ENCODE measurements at regions not wholly inside any gene's neighbourhood (a gene's known extent, or its start where the extent isn't known, plus 50 kb on each side); places are given as distances from the start of the nearest gene placed in this dataset.

DNA sequence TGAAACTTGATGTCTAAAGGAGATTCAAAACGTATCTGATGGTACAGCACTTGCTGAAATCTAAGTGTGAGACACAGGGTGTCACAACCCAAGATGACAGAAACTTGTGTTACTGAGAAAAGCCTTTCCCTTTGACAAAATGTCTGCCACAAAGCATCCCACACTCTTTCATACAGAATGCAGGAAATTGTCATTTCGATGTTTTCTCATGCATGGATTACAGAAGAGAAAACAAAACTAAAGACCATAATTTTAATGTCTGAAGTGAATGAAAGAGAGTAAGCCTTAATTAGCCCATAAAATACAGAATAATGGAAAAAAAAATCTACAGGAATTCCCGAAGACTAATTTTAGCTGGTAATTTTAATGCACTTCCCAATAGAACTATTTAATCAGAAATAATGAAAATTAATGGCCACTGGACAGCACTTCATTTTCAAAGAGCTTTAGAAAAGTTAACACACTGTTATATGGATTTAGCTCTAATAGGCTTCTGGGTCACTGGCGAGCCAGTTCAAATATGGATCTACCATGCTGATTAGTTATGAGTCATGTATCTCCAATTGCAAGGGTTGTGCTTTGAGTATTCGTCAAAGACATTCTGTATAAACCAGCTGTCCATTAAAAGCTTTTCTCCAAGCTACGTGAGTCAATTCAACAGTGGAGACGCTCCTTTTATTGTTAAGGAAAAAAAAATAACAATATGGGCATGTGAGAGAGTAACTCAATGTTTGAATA, 656.7 kb downstream of the SLC16A7 start:
- no peak for DNase-seq (ENCODE audit: low read depth)

DNA sequence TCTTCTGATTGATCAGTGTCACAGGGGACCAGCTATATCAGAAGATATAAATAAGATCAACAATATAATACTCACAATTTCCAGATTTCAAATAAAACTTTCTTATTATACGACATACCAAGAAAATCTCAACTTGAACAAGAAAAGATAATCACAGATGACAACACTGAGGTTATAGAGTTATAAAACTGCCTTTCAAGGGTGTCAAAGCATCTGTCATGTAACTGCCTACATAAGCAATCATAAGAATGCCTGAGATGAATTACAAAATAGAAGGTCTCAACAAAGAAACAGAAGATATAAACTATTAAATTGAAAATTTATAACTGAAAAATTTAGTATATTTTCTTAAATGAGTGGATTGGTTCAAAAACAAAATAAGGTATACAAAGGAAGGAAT, 659.2 kb downstream of the SLC16A7 start:
- DNase-seq (ENCODE audit: low read depth), result no peak

GRCh38 chr12:60257063-60257462, 661.2 kb downstream of the SLC16A7 start:
- DNase-seq (ENCODE audit: low read depth), result no peak

GRCh38 chr12:60259225-60259624, 663.4 kb downstream of the SLC16A7 start:
- DNase-seq (ENCODE audit: low read depth), result no peak

- DNase-seq (ENCODE audit: low read depth), result no peak
Measured at GRCh38 chr12:60262378-60262777, 666.5 kb downstream of the SLC16A7 start.

DNA sequence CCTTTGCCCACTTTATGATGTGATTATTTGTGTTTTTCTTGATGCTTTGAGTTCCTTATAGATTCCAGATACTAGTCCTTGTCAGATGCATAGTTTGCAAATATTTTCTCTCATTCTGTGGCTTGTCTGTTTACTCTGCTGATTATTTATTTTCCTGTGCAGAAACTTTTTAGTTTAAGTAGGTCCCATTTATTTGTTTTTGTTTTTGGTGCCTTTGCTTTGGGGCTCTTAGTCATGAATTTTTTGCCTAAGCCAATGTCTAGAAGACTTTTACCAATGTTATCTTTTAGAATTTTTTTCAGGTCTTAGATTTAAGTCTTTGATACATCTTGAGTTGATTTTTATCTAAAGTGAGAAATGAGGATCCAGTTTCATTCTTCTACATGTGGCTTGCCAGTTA, 667.3 kb downstream of the SLC16A7 start:
- DNase-seq (ENCODE audit: low read depth), result no peak

DNA sequence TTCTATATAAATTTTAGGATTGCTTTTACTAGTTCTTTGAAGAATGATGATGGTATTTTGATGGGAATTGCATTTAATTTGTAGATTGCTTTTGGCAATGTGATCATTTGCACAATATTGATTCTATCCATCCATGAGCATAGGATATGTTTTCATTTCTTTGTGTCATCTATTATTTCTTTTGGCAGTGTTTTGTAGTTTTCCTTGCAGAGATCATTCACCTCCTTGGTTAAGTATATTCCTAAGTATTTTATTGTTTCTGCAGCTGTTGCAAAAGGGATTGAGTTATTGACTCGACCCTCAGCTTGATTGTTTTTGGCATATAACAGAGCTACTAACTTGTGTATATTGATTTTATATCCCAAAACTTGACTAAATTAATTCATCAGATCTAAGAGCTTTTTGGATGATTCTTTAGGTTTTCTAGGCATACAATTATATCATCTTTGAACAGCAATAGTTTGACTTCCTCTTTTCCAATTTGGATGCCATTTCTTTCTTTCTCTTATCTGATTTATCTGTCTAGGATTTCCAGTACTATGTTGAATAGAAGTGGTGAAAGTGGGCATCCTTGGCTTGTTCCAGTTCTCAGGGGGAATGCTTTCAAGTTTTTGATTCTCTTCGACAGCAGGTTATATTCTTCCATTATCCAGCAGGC, 668.1 kb downstream of the SLC16A7 start:
- DNase-seq (ENCODE audit: low read depth), result no peak

DNA sequence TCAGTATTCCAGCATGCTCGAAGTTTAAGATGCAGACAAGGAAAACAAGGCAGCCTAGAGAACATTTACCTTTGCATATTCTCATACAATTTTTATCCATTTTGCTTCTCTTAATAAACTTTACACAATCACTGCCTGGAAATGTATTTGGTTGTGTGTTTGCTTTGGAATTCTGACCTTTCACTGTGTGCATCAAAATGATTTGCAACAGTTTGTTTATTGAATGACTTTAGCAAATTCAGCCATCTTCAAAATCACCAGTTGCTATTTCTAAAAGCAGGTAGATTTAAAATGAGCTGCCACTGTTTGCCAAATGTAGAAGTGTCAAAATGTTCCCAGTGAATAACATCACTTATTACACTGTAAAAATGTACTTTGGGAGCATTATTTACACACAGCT, 669.9 kb downstream of the SLC16A7 start:
- DNase-seq (ENCODE audit: low read depth), result no peak

GRCh38 chr12:60266381-60266852, 670.6 kb downstream of the SLC16A7 start:
- no peak for DNase-seq (ENCODE audit: low read depth)

DNA sequence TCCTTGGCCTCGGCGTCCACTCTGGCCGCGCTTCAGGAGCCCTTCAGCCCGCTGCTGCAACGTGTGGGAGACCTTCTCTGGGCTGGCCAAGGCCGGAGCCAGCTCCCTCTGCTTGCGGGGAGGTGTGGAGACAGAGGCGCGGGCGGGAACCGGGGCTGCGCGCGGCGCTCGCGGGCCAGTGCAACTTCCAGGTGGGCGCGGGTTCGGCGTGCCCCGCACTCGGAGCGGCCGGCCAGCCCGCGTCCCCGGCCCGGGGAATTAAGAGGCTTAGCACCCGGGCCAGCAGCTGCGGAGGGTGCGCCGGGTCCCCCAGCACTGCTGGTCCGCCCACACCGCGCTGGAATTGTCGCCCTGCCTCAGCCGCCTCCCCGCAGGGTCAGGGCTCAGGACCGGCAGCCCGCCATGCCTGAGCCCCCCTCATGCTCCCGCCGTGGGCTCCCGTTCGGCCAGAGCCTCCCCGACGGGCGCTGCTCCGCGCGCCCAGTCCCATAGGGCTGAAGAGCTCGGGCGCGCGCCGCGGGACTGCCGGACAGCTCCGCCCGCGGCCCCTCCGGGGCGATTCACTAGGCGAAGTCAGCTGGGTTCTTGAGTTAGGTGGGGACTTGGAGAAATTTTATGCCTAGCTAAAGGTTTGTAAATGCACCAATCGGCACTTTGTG, 673.9 kb downstream of the SLC16A7 start:
- DNase-seq (ENCODE audit: low read depth), result no peak

DNA sequence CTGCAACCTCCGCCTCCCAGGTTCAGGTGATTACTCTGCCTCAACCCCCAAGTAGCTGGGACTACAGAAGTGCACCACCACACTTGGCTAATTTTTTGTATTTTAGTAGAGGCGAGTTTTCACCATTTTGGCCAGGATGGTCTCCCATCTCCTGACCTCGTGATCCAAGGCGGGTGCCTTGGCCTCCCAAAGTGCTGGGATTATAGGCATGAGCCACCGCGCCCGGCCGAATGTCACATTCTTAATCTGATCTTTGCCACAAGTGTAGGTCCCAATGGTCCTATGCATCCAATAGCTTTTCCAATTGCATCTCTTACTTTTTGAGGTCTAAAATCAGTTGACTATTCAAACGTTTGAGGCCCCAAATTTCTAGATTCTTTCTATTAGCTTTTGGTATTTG, 676.0 kb downstream of the SLC16A7 start:
- no peak for DNase-seq (ENCODE audit: low read depth)

DNA sequence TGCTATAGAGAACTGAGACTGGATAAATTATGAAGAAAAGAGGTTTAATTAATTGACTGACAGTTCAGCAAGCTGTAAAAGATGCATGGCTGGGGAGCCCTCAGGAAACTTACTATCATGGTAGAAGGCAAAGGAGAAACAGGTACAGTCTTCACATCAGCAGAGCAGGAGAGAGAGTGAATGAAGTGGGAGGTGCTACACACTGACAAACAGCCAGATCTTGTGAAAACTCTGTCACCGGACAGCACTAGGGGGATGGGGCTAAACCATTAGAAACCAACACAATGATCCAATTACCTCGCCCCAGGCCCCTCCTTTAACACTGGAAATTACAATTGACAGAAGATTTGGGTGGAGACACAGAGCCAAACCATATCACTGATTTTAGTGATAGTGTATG, 682.4 kb downstream of the SLC16A7 start:
- DNase-seq (ENCODE audit: low read depth), result no peak

DNA sequence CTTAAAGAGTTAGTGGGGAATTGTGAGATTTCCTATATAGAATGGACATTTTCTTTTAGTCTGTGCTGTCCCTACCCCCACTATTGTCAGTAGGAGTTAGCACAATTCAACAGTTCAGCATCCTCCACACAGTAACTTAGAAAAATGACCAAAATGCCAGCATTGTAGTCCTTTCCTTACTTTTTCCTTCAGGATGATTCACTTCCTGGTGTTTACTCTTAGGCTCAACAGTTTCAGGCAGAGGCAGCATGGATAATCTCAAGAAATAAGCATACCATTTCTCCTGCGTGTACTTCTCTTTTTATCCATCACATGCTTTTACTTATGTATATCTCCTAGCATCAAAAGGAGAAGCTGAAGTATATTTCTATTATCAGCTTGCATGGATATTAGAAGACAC, 683.4 kb downstream of the SLC16A7 start:
- DNase-seq (ENCODE audit: low read depth), result no peak

DNA sequence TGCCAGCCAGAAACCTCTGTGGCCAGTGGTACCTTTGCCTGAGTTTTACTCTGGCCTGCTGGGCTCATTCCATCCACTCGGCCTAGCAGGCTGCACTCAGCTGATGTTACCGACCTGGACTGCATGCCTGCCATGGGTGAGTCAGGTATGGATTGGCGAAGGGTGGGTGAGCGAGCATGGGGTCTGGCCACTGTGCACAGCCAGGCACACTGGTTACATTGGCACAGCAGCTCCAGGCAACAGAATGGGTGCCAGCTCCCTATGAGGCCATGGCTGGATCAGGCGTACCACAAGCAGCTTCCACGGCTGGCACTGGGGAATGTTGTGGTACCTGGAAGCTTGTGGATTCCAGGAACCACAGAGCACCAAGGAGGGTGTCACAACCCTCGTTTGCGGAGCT, 685.7 kb downstream of the SLC16A7 start:
- no peak for DNase-seq (ENCODE audit: low read depth)

GRCh38 chr12:60290532-60290931, 694.7 kb downstream of the SLC16A7 start:
- no peak for DNase-seq (ENCODE audit: low read depth)

GRCh38 chr12:60308366-60308991, 712.6 kb downstream of the SLC16A7 start:
- DNase-seq (ENCODE audit: low read depth), result no peak

GRCh38 chr12:60311940-60312339, 716.1 kb downstream of the SLC16A7 start:
- DNase-seq (ENCODE audit: low read depth), result no peak

- no peak for DNase-seq (ENCODE audit: low read depth)
Measured at GRCh38 chr12:60317361-60317760, 721.5 kb downstream of the SLC16A7 start.

DNA sequence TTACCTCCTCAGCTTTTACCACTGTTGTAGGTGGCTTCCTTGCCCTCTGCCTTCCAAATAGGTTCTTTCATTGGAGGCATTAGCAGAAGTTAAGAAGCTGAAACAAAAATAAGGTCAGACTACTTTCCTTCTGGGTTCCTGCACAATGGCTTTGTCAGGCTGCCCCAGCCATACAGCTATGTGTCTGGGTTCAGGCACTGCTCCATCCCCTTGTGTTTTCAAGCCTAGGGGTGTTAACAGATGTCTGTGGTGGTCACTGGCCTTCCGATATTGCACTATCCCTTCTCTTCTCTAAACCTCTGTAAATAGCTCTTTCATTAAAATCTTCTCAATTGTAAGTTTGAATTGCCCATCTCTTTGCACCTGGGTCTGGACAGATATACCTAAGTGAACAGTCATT, 728.9 kb downstream of the SLC16A7 start:
- DNase-seq (ENCODE audit: low read depth), result no peak

GRCh38 chr12:60333461-60333860, 737.6 kb downstream of the SLC16A7 start:
- no peak for DNase-seq (ENCODE audit: low read depth)

- no peak for DNase-seq (ENCODE audit: low read depth)
Measured at GRCh38 chr12:60335745-60336144, 739.9 kb downstream of the SLC16A7 start.

DNA sequence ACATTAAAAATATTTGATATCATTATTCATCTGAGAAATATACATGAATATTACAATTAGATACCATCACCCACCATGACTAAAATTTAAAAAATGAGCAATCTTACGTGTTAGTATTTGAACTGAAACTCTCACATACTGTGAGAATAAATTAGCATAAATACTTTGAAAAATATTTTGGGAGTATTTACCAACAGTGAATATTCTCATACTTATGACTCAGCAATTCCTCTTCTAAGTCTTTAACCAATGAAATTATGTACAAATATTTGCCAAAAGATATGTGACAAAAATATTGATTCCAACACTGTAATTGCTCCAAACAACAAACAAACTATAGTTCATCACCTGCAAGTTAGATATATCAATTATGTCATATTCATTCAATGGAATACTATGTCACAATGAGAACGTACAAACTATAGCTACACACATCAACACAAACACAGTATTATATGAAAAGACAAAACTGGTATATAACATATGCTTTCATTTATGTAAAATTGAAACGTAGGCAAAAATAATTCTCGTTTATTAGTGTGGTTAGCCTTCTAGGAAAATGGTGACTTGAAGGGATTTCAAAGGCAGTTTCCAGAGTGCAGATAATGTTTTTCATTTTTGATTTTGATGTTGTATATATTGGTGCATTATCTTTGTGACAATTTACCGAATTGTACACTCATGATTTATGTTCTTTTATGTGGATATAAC, 742.2 kb downstream of the SLC16A7 start:
- no peak for DNase-seq (ENCODE audit: low read depth)

Measured in activated T-cell treated with anti-CD3 and anti-CD28 coated beads for 1 hour (primary cell).